Esophagus muscularis mucosa (tissue), 4 donors: ENCODE measurements at regions not wholly inside any gene's neighbourhood (a gene's known extent, or its start where the extent isn't known, plus 50 kb on each side); places are given as distances from the start of the nearest gene placed in this dataset.

ENCODE experiments used
- CTCF ChIP-seq, 3 experiments: fragments of 200-600 bp in 2 of 3; fragments of 450-650 bp in 1 of 3; sonication (generic) in 2 of 3; IDR thresholded peaks; one replicate each; pipeline ENCODE4 v1.5.1; 2017 to 2019; ENCODE audit warnings: antibody characterized with exemption in 3 of 3, mild to moderate bottlenecking in 2 of 3, moderate library complexity in 1 of 3
- EP300 ChIP-seq: sonication (generic); formaldehyde crosslinking; IDR thresholded peaks from one replicate; pipeline ENCODE4 v1.6.1; 2017; ENCODE audit warnings: antibody characterized with exemption
- POLR2A ChIP-seq: fragments of 450-650 bp; IDR thresholded peaks from one replicate; pipeline ENCODE4 v1.6.1; 2017; ENCODE audit warnings: antibody characterized with exemption, moderate library complexity, mild to moderate bottlenecking, low read depth

DNA sequence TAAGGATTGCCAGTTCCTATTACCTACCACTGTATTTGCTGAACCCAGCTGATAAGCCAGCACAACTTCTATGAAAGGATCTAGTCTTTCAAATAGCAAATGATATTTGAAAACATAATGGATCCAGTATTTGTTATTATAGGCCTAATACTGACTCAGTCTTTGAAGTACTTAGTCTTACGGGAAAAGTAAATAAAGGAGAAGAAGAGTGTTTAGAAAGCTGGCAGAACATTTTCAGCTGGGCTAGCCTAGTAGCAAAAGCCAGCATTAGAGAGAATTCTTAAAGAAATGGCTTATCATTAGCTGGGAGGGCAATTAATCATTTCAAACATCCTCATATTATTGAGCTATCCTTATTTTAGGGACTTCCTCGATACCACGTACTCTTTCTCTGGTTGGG lies 101.4 kb upstream of the GOLIM4 start:
- TF ChIP-seq CTCF (IDR thresholded peaks at IDR 0.05), result no peak
- no peak for TF ChIP-seq POLR2A
- no peak for TF ChIP-seq EP300
